ENCODE measurements at regions not wholly inside any gene's neighbourhood (a gene's known extent, or its start where the extent isn't known, plus 50 kb on each side); places are given as distances from the start of the nearest gene placed in this dataset.

GRCh38 chr21:40976198-40977109 is 129.5 kb upstream of the DSCAM start:
- Histone ChIP-seq H3K9me3 (ENCODE audit: control insufficient read depth, low read length) (peaks cover 7% of the 10 kb centered on the region), H3K4me3 (ENCODE audit: extremely low read depth, insufficient read depth, low read length, poor library complexity, severe bottlenecking) (no peak overlapping the region), H3K27ac (ENCODE audit: low read depth, low read length, severe bottlenecking) (no peak overlapping the region), H3K36me3 (ENCODE audit: control insufficient read depth, insufficient read depth, low read length) (no peaks in the 10 kb centered on the region), H3K4me1 (ENCODE audit: control insufficient read depth, insufficient read depth, low read length, poor library complexity, severe bottlenecking) (no peaks in the 10 kb centered on the region)

DNA sequence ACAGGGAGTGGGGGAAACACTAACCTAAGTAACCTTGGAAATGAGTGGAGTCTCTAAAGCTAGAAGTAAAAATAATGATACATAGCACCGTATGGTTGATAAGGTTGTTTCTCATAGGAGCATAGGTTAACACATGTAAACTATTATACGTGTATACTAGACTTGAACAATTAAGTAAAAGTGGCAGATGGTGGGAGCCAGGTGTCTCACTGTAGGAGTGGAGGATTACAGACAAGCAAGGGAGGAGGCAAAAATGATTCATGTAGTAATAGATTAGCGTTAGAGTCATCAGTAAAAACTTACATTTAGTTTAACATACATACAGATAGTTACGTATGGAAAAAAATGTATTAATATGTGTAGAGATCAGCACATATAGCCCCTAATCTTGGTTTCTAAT is 138.4 kb upstream of the DSCAM start:
- Histone ChIP-seq H3K4me3 (ENCODE audit: extremely low read depth, insufficient read depth, low read length, poor library complexity, severe bottlenecking) (no peak overlapping the region), H3K27ac (ENCODE audit: low read depth, low read length, severe bottlenecking) (no peak overlapping the region), H3K4me1 (ENCODE audit: control insufficient read depth, insufficient read depth, low read length, poor library complexity, severe bottlenecking) (no peaks in the 10 kb centered on the region), H3K9me3 (ENCODE audit: control insufficient read depth, low read length) (peaks cover 7% of the 10 kb centered on the region), H3K36me3 (ENCODE audit: control insufficient read depth, insufficient read depth, low read length) (no peaks in the 10 kb centered on the region)
- WGBS, 2 experiments (ENCODE audit: insufficient coverage in 2 of 2), result 85% methylated on average over 2 of the region's 4 CpGs; no CpG with 5 or more reads in 1 of the 2 experiments

DNA sequence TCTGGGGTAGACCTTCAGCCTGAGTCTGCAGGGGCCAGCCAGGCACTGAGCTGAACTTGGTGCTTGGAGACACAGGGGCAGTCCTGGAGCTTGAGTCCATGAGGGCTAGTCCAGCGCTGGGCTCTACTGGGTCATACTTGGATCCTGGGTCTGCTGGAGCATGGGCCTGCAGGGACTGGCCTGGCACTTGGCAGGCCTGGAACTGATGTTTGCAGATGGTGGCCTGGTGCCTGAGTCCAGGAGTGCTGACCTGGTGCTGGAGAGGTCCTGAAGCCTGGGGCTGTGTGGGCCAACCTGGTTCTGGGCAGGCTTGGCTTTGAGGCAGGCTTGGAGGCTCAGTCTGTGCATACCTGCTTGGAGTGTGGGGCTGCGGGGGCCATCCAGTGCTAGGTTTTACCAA is 143.4 kb upstream of the DSCAM start:
- 83 to 100% methylated on average over 1 to 2 of the region's 2 CpGs for WGBS, 2 experiments (ENCODE audit: insufficient coverage in 2 of 2)
- H3K27ac ChIP-seq (ENCODE audit: low read depth, low read length, severe bottlenecking), result no peak overlapping the region
- H3K4me3 ChIP-seq (ENCODE audit: extremely low read depth, insufficient read depth, low read length, poor library complexity, severe bottlenecking), result no peak overlapping the region
- no peaks in the 10 kb centered on the region for H3K36me3 ChIP-seq (ENCODE audit: control insufficient read depth, insufficient read depth, low read length)
- no peaks in the 10 kb centered on the region for H3K4me1 ChIP-seq (ENCODE audit: control insufficient read depth, insufficient read depth, low read length, poor library complexity, severe bottlenecking)
- no peaks in the 10 kb centered on the region for H3K9me3 ChIP-seq (ENCODE audit: control insufficient read depth, low read length)

- Histone ChIP-seq H3K4me1 (ENCODE audit: control insufficient read depth, insufficient read depth, low read length, poor library complexity, severe bottlenecking) (no peaks in the 10 kb centered on the region), H3K36me3 (ENCODE audit: control insufficient read depth, insufficient read depth, low read length) (no peaks in the 10 kb centered on the region), H3K27ac (ENCODE audit: low read depth, low read length, severe bottlenecking) (no peak overlapping the region), H3K9me3 (ENCODE audit: control insufficient read depth, low read length) (no peaks in the 10 kb centered on the region), H3K4me3 (ENCODE audit: extremely low read depth, insufficient read depth, low read length, poor library complexity, severe bottlenecking) (no peak overlapping the region)
- 82 to 95% methylated on average over 2 to 3 of the region's 3 CpGs for WGBS, 2 experiments (ENCODE audit: insufficient coverage in 2 of 2)
Observed at GRCh38 chr21:40997831-40998230, 150.9 kb upstream of the DSCAM start.

GRCh38 chr21:41000838-41001237 is 153.9 kb upstream of the DSCAM start:
- WGBS, 2 experiments (ENCODE audit: insufficient coverage in 2 of 2), result no CpG with 5 or more reads among the region's 1 CpG

GRCh38 chr21:41006636-41007035 is 159.7 kb upstream of the DSCAM start:
- H3K4me1 ChIP-seq (ENCODE audit: control insufficient read depth, insufficient read depth, low read length, poor library complexity, severe bottlenecking), result no peaks in the 10 kb centered on the region
- H3K27ac ChIP-seq (ENCODE audit: low read depth, low read length, severe bottlenecking), result no peak overlapping the region
- no peaks in the 10 kb centered on the region for H3K36me3 ChIP-seq (ENCODE audit: control insufficient read depth, insufficient read depth, low read length)
- WGBS, 2 experiments (ENCODE audit: insufficient coverage in 2 of 2), result 88 to 92% methylated on average over 3 to 4 of the region's 6 CpGs
- no peak overlapping the region for H3K4me3 ChIP-seq (ENCODE audit: extremely low read depth, insufficient read depth, low read length, poor library complexity, severe bottlenecking)
- no peaks in the 10 kb centered on the region for H3K9me3 ChIP-seq (ENCODE audit: control insufficient read depth, low read length)

More at GRCh38 chr21:41000838-41001237, 153.9 kb upstream of the DSCAM start:
- H3K36me3 ChIP-seq (ENCODE audit: control insufficient read depth, insufficient read depth, low read length), result no peaks in the 10 kb centered on the region
- no peaks in the 10 kb centered on the region for H3K9me3 ChIP-seq (ENCODE audit: control insufficient read depth, low read length)
- H3K27ac ChIP-seq (ENCODE audit: low read depth, low read length, severe bottlenecking), result no peak overlapping the region
- H3K4me3 ChIP-seq (ENCODE audit: extremely low read depth, insufficient read depth, low read length, poor library complexity, severe bottlenecking), result no peak overlapping the region
- H3K4me1 ChIP-seq (ENCODE audit: control insufficient read depth, insufficient read depth, low read length, poor library complexity, severe bottlenecking), result no peaks in the 10 kb centered on the region

GRCh38 chr21:41008351-41008750 is 159.6 kb upstream of the BACE2 start:
- Histone ChIP-seq H3K9me3 (ENCODE audit: control insufficient read depth, low read length) (no peaks in the 10 kb centered on the region), H3K4me3 (ENCODE audit: extremely low read depth, insufficient read depth, low read length, poor library complexity, severe bottlenecking) (no peak overlapping the region), H3K27ac (ENCODE audit: low read depth, low read length, severe bottlenecking) (no peak overlapping the region), H3K4me1 (ENCODE audit: control insufficient read depth, insufficient read depth, low read length, poor library complexity, severe bottlenecking) (no peaks in the 10 kb centered on the region), H3K36me3 (ENCODE audit: control insufficient read depth, insufficient read depth, low read length) (no peaks in the 10 kb centered on the region)
- WGBS, 2 experiments (ENCODE audit: insufficient coverage in 2 of 2), result 90 to 95% methylated on average over 6 of the region's 6 CpGs

GRCh38 chr21:41008974-41009373 is 159.0 kb upstream of the BACE2 start:
- WGBS, 2 experiments (ENCODE audit: insufficient coverage in 2 of 2), result 72 to 78% methylated on average over 9 of the region's 9 CpGs
- H3K4me3 ChIP-seq (ENCODE audit: extremely low read depth, insufficient read depth, low read length, poor library complexity, severe bottlenecking), result no peak overlapping the region
- no peaks in the 10 kb centered on the region for H3K4me1 ChIP-seq (ENCODE audit: control insufficient read depth, insufficient read depth, low read length, poor library complexity, severe bottlenecking)
- H3K9me3 ChIP-seq (ENCODE audit: control insufficient read depth, low read length), result no peaks in the 10 kb centered on the region
- no peak overlapping the region for H3K27ac ChIP-seq (ENCODE audit: low read depth, low read length, severe bottlenecking)
- H3K36me3 ChIP-seq (ENCODE audit: control insufficient read depth, insufficient read depth, low read length), result no peaks in the 10 kb centered on the region

GRCh38 chr21:41009398-41010100 is 158.4 kb upstream of the BACE2 start:
- 96 to 100% methylated on average over 1 to 4 of the region's 5 CpGs for WGBS, 2 experiments (ENCODE audit: insufficient coverage in 2 of 2)

GRCh38 chr21:41010101-41010435 is 157.9 kb upstream of the BACE2 start:
- WGBS, 2 experiments (ENCODE audit: insufficient coverage in 2 of 2), result 100% methylated on average over 2 of the region's 6 CpGs; no CpG with 5 or more reads in 1 of the 2 experiments

More at GRCh38 chr21:41009398-41010100, 158.4 kb upstream of the BACE2 start:
- Histone ChIP-seq H3K27ac (ENCODE audit: low read depth, low read length, severe bottlenecking) (no peak overlapping the region), H3K36me3 (ENCODE audit: control insufficient read depth, insufficient read depth, low read length) (no peaks in the 10 kb centered on the region), H3K4me3 (ENCODE audit: extremely low read depth, insufficient read depth, low read length, poor library complexity, severe bottlenecking) (no peak overlapping the region), H3K4me1 (ENCODE audit: control insufficient read depth, insufficient read depth, low read length, poor library complexity, severe bottlenecking) (no peaks in the 10 kb centered on the region), H3K9me3 (ENCODE audit: control insufficient read depth, low read length) (no peaks in the 10 kb centered on the region)

More at GRCh38 chr21:41010101-41010435, 157.9 kb upstream of the BACE2 start:
- H3K4me3 ChIP-seq (ENCODE audit: extremely low read depth, insufficient read depth, low read length, poor library complexity, severe bottlenecking), result no peak overlapping the region
- no peak overlapping the region for H3K27ac ChIP-seq (ENCODE audit: low read depth, low read length, severe bottlenecking)
- H3K36me3 ChIP-seq (ENCODE audit: control insufficient read depth, insufficient read depth, low read length), result no peaks in the 10 kb centered on the region
- no peaks in the 10 kb centered on the region for H3K9me3 ChIP-seq (ENCODE audit: control insufficient read depth, low read length)
- no peaks in the 10 kb centered on the region for H3K4me1 ChIP-seq (ENCODE audit: control insufficient read depth, insufficient read depth, low read length, poor library complexity, severe bottlenecking)
